IMR-90 (cell line): ENCODE measurements at regions not wholly inside any gene's neighbourhood (a gene's known extent, or its start where the extent isn't known, plus 50 kb on each side); places are given as distances from the start of the nearest gene placed in this dataset.

ENCODE experiments used
- ATAC-seq: fragments of 200-7000 bp; cut with Tn5 transposase; 2 replicates; pipeline ENCODE4 v1.9.1; 2020; ENCODE audit warnings: low read depth, mild to moderate bottlenecking, moderate library complexity
- BruUV-seq: library from RNA; stranded (reverse); fragments of 400-500 nt; replicated peaks from 2 replicates; lab custom pipeline; 2021; lab: Mats Ljungman, UMichigan
- CTCF ChIA-PET: fragments of 300-600 bp; formaldehyde crosslinking; extraction: SDS; loops from one replicate; lab custom pipeline; 2021; ENCODE audit warnings: antibody characterized with exemption; lab: Yijun Ruan, JAX
- POLR2A ChIA-PET: fragments of 300-600 bp; sonication (Branson Sonifier 250); formaldehyde crosslinking; loops from one replicate; lab custom pipeline; 2022; ENCODE audit warnings: antibody characterized with exemption; ENCODE audit not compliant: unreplicated experiment; lab: Charles Lee
- DNase-seq: peaks from one replicate; pipeline ENCODE4 v3.0.0; 2013
- H2AFZ ChIP-seq: replicated peaks from 2 replicates; pipeline ENCODE3; 2013; ENCODE audit warnings: low read length, mild to moderate bottlenecking; ENCODE audit not compliant: poor library complexity
- H2AK5ac ChIP-seq: 2 replicates; pipeline ENCODE4 v1.6.1; 2013; ENCODE audit warnings: low read depth, low read length, inconsistent platforms
- H2AK9ac ChIP-seq: replicated peaks from 2 replicates; pipeline ENCODE3; 2013; ENCODE audit warnings: mild to moderate bottlenecking, low read depth, low read length, moderate library complexity; ENCODE audit not compliant: poor library complexity
- H2BK120ac ChIP-seq: 2 replicates; pipeline ENCODE4 v1.6.1; 2013; ENCODE audit warnings: low read depth, low read length, inconsistent platforms
- H2BK15ac ChIP-seq: 3 replicates; pipeline ENCODE4 v1.6.1; 2013; ENCODE audit warnings: low read depth, low read length, inconsistent platforms
- H2BK20ac ChIP-seq: 2 replicates; pipeline ENCODE4 v1.6.1; 2013; ENCODE audit warnings: low read depth, mild to moderate bottlenecking, inconsistent platforms, low read length, moderate library complexity
- H2BK5ac ChIP-seq: 2 replicates; pipeline ENCODE4 v1.6.1; 2013; ENCODE audit warnings: mild to moderate bottlenecking, low read depth, low read length, inconsistent platforms; ENCODE audit not compliant: poor library complexity, severe bottlenecking
- H3K14ac ChIP-seq: replicated peaks from 2 replicates; pipeline ENCODE4 v1.6.1; 2013; ENCODE audit warnings: low read depth, low read length, inconsistent platforms
- H3K18ac ChIP-seq: 2 replicates; pipeline ENCODE4 v1.6.1; 2013; ENCODE audit warnings: low read depth, low read length, control low read depth
- H3K23ac ChIP-seq: 2 replicates; pipeline ENCODE4 v1.6.1; 2013; ENCODE audit warnings: low read depth, low read length, inconsistent platforms
- H3K27ac ChIP-seq: 2 replicates; pipeline ENCODE4 v1.5.1; 2013; ENCODE audit warnings: mild to moderate bottlenecking, control low read depth, low read length; ENCODE audit not compliant: insufficient read depth
- H3K27me3 ChIP-seq: 2 replicates; pipeline ENCODE4 v1.6.1; 2013; ENCODE audit warnings: low read length; ENCODE audit not compliant: control insufficient read depth, insufficient read depth
- H3K36me3 ChIP-seq: 2 replicates; pipeline ENCODE4 v1.6.1; 2013; ENCODE audit warnings: low read length, mixed read lengths; ENCODE audit not compliant: control insufficient read depth, insufficient read depth
- H3K4ac ChIP-seq: 2 replicates; pipeline ENCODE4 v1.6.1; 2013; ENCODE audit warnings: low read depth, low read length, inconsistent platforms
- H3K4me1 ChIP-seq: 2 replicates; pipeline ENCODE4 v1.6.1; 2013; ENCODE audit warnings: low read length, mixed read lengths; ENCODE audit not compliant: control insufficient read depth, insufficient read depth
- H3K4me2 ChIP-seq: 2 replicates; pipeline ENCODE4 v1.6.1; 2013; ENCODE audit warnings: low read depth, mild to moderate bottlenecking, control low read depth, low read length, moderate library complexity
- H3K4me3 ChIP-seq: 2 replicates; pipeline ENCODE4 v1.5.1; 2013; ENCODE audit warnings: low read depth, mild to moderate bottlenecking, control low read depth, low read length, moderate library complexity; ENCODE audit not compliant: insufficient read depth
- H3K56ac ChIP-seq: 2 replicates; pipeline ENCODE4 v1.6.1; 2013; ENCODE audit warnings: low read length, inconsistent platforms; ENCODE audit not compliant: insufficient read depth; ENCODE audit errors: extremely low read depth
- H3K79me1 ChIP-seq, 2 experiments: 2 replicates each; pipeline ENCODE4 v1.6.1; 2013; ENCODE audit warnings: low read length in 2 of 2, inconsistent platforms in 1 of 2, low read depth in 1 of 2
- H3K9ac ChIP-seq: 2 replicates; pipeline ENCODE4 v1.6.1; 2013; ENCODE audit warnings: low read depth, low read length, control low read depth
- H3K9me1 ChIP-seq: 2 replicates; pipeline ENCODE4 v1.6.1; 2013; ENCODE audit warnings: low read length, inconsistent platforms; ENCODE audit not compliant: insufficient read depth
- H3K9me3 ChIP-seq: 2 replicates; pipeline ENCODE4 v1.6.1; 2013; ENCODE audit warnings: low read length; ENCODE audit not compliant: control insufficient read depth, insufficient read depth
- H4K20me1 ChIP-seq: 2 replicates; pipeline ENCODE4 v1.6.1; 2013; ENCODE audit warnings: low read length, inconsistent platforms; ENCODE audit not compliant: insufficient read depth
- H4K5ac ChIP-seq: 2 replicates; pipeline ENCODE4 v1.6.1; 2013; ENCODE audit warnings: mild to moderate bottlenecking, low read depth, low read length, control low read depth
- H4K8ac ChIP-seq, 2 experiments: 2 replicates each; pipeline ENCODE4 v1.6.1; 2013; ENCODE audit warnings: low read depth in 2 of 2, low read length in 2 of 2, control low read depth in 1 of 2, inconsistent platforms in 1 of 2
- H4K91ac ChIP-seq: 2 replicates; pipeline ENCODE4 v1.6.1; 2013; ENCODE audit warnings: low read depth, low read length, inconsistent platforms; ENCODE audit not compliant: insufficient read depth
- CTCF ChIP-seq: conservative IDR thresholded peaks from 2 replicates; pipeline ENCODE4 v1.5.1; 2012; ENCODE audit warnings: mild to moderate bottlenecking, low read depth, low read length, improper control_type of control experiment
- ELK1 ChIP-seq: fragments of 150-350 bp; IDR thresholded peaks from 2 replicates; pipeline ENCODE4 v1.6.1; 2016; ENCODE audit warnings: low read depth, mild to moderate bottlenecking, low read length, moderate library complexity, borderline replicate concordance
- FOS ChIP-seq: fragments of 150-350 bp; IDR thresholded peaks from 2 replicates; pipeline ENCODE4 v1.6.1; 2016; ENCODE audit warnings: low read depth, low read length
- MAFK ChIP-seq: IDR thresholded peaks from 2 replicates; pipeline ENCODE4 v1.6.1; 2012; ENCODE audit warnings: low read depth, low read length, improper control_type of control experiment
- MXI1 ChIP-seq: IDR thresholded peaks from 2 replicates; pipeline ENCODE4 v1.6.1; 2012; ENCODE audit warnings: low read depth, mild to moderate bottlenecking, low read length, moderate library complexity, borderline replicate concordance
- POLR2A ChIP-seq: IDR thresholded peaks from 2 replicates; pipeline ENCODE4 v1.6.1; 2012; ENCODE audit warnings: mild to moderate bottlenecking, low read depth, low read length
- RAD21 ChIP-seq: IDR thresholded peaks from 2 replicates; pipeline ENCODE4 v1.6.1; 2012; ENCODE audit warnings: low read length, improper control_type of control experiment
- RCOR1 ChIP-seq: IDR thresholded peaks from 2 replicates; pipeline ENCODE4 v1.6.1; 2012; ENCODE audit warnings: mild to moderate bottlenecking, low read length, improper control_type of control experiment; ENCODE audit not compliant: insufficient replicate concordance
- SMC3 ChIP-seq: fragments of 150-350 bp; IDR thresholded peaks from 2 replicates; pipeline ENCODE4 v1.6.1; 2016; ENCODE audit warnings: low read depth, mild to moderate bottlenecking, antibody characterized with exemption, low read length, moderate library complexity
- USF2 ChIP-seq: fragments of 150-350 bp; IDR thresholded peaks from 2 replicates; pipeline ENCODE4 v1.6.1; 2017; ENCODE audit warnings: mild to moderate bottlenecking, antibody characterized with exemption, low read length, low read depth
- WGBS, 2 experiments: methylation state at CpG; one replicate each; pipeline versions ENCODE4 v1.1.5 to v1.1.7; 2013; ENCODE audit warnings: missing lambda C conversion rate in 2 of 2; ENCODE audit not compliant: insufficient read length in 1 of 2; ENCODE audit errors: extremely low coverage in 2 of 2; 5-methylcytosine and 5-hydroxymethylcytosine counted together
- dilution Hi-C: fragments of 300-500 bp; cut with HindIII; formaldehyde crosslinking; loops from one replicate; pipeline ENCODE4 v1.14.3; 2018; ENCODE audit warnings: low sequenced_read_pairs; ENCODE audit not compliant: unreplicated experiment
- in situ Hi-C: fragments of 300-500 bp; cut with MboI; formaldehyde crosslinking; loops from 3 replicates; pipeline ENCODE4 v1.14.3; 2019; ENCODE audit warnings: low sequenced_read_pairs, inconsistent platforms, mixed read lengths
- intact Hi-C: fragments of 100-400 bp; cut with micrococcal nuclease; formaldehyde crosslinking; loops from 2 replicates; pipeline ENCODE4 v1.10.0; 2022

GRCh38 chr2:118272391-118272790, 184.1 kb downstream of the INSIG2 start:
- Histone ChIP-seq H4K5ac (no peak overlapping the region), H3K14ac (no peak overlapping the region), H4K8ac (no peak overlapping the region), H3K79me1 (no peaks in the 10 kb centered on the region), H2AK9ac (no peak overlapping the region), H3K9ac (no peak overlapping the region), H2BK120ac (no peak overlapping the region), H2AFZ (no peak overlapping the region), H3K4me3 (no peak overlapping the region), H3K23ac (no peak overlapping the region), H3K9me3 (no peaks in the 10 kb centered on the region), H3K4ac (no peak overlapping the region), H3K27me3 (peaks cover 2% of the 10 kb centered on the region; the same call in 1 of the 2 replicates), H3K4me2 (no peak overlapping the region), H4K91ac (no peak overlapping the region), H2BK20ac (no peak overlapping the region), H3K18ac (no peak overlapping the region), H2BK5ac (no peak overlapping the region), H2BK15ac (no peak overlapping the region), H3K27ac (no peak overlapping the region), H3K4me1 (no peaks in the 10 kb centered on the region), H3K56ac (no peak overlapping the region), H4K20me1 (no peaks in the 10 kb centered on the region), H3K9me1 (no peaks in the 10 kb centered on the region), H2AK5ac (no peak overlapping the region), H3K36me3 (no peaks in the 10 kb centered on the region)
- TF ChIP-seq POLR2A (no peak), MXI1 (no peak), FOS (no peak), RAD21 (no peak), USF2 (no peak), MAFK (no peak), SMC3 (no peak), CTCF (no peak), RCOR1 (no peak), ELK1 (no peak)
- ChIA-PET CTCF (interaction anchor here (1.1 kb wide), 1 partner anchor 694 kb away, joined by 3 read pairs; no protein-coding TSS in a partner anchor), POLR2A (no interaction called here)
- WGBS, 2 experiments: no CpG with 5 or more reads among the region's 5 CpGs
- intact Hi-C loops (no loop called here), in situ Hi-C loops (no loop called here), dilution Hi-C loops (no loop called here)
- DNase-seq (no peak), ATAC-seq (no peak)
- no TSS peak for BruUV-seq
